HEK293T (cell line): ENCODE measurements at regions not wholly inside any gene's neighbourhood (a gene's known extent, or its start where the extent isn't known, plus 50 kb on each side); places are given as distances from the start of the nearest gene placed in this dataset.

Experiments used
- ARNT ChIP-seq: fragments of 450-650 bp; IDR thresholded peaks from 2 replicates; pipeline ENCODE4 v1.6.1; 2017; ENCODE audit warnings: mild to moderate bottlenecking
- BHLHE40 ChIP-seq: fragments of 450-650 bp; IDR thresholded peaks from 2 replicates; pipeline ENCODE4 v1.6.1; 2016; ENCODE audit warnings: mild to moderate bottlenecking, moderate library complexity, borderline replicate concordance
- ELF4 ChIP-seq: fragments of 450-650 bp; IDR thresholded peaks from 2 replicates; pipeline ENCODE4 v1.6.1; 2017; ENCODE audit warnings: antibody characterized with exemption
- FOXA1 ChIP-seq: fragments of 450-650 bp; IDR thresholded peaks from 2 replicates; pipeline ENCODE4 v1.6.1; 2016; ENCODE audit warnings: mild to moderate bottlenecking
- FOXK2 ChIP-seq: fragments of 450-650 bp; IDR thresholded peaks from 2 replicates; pipeline ENCODE4 v1.6.1; 2016; ENCODE audit warnings: mild to moderate bottlenecking
- FOXM1 ChIP-seq: fragments of 450-650 bp; IDR thresholded peaks from 2 replicates; pipeline ENCODE4 v1.6.1; 2017; ENCODE audit warnings: mild to moderate bottlenecking, borderline replicate concordance
- HDGF ChIP-seq: fragments of 450-650 bp; IDR thresholded peaks from 2 replicates; pipeline ENCODE4 v1.6.1; 2017; ENCODE audit warnings: antibody characterized with exemption, borderline replicate concordance
- L3MBTL2 ChIP-seq: fragments of 450-650 bp; conservative IDR thresholded peaks from 2 replicates; pipeline ENCODE4 v1.6.1; 2016; ENCODE audit warnings: mild to moderate bottlenecking
- PKNOX1 ChIP-seq: fragments of 450-650 bp; IDR thresholded peaks from 2 replicates; pipeline ENCODE4 v1.6.1; 2016
- SP1 ChIP-seq: fragments of 450-650 bp; IDR thresholded peaks from 2 replicates; pipeline ENCODE4 v1.6.1; 2017
- SUZ12 ChIP-seq: fragments of 450-650 bp; IDR thresholded peaks from 2 replicates; pipeline ENCODE4 v1.6.1; 2016; ENCODE audit warnings: mild to moderate bottlenecking
- TARDBP ChIP-seq: fragments of 450-650 bp; IDR thresholded peaks from 2 replicates; pipeline ENCODE4 v1.6.1; 2016
- ZNF384 ChIP-seq: fragments of 450-650 bp; IDR thresholded peaks from 2 replicates; pipeline ENCODE4 v1.6.1; 2016

GRCh38 chr6:105909106-105909505, 177.0 kb upstream of the PRDM1 start:
- TF ChIP-seq SP1, result no peak
- TF ChIP-seq FOXM1, result no peak
- TF ChIP-seq PKNOX1, result no peak
- TF ChIP-seq ELF4, result no peak
- TF ChIP-seq BHLHE40, result no peak
- TF ChIP-seq ZNF384, result no peak
- no peak for TF ChIP-seq FOXK2
- no peak for TF ChIP-seq TARDBP
- TF ChIP-seq SUZ12, result no peak
- no peak for TF ChIP-seq FOXA1
- TF ChIP-seq HDGF, result no peak
- TF ChIP-seq ARNT, result no peak
- no peak for TF ChIP-seq L3MBTL2
